Type B pancreatic cell (in vitro differentiated cells): ENCODE measurements at regions not wholly inside any gene's neighbourhood (a gene's known extent, or its start where the extent isn't known, plus 50 kb on each side); places are given as distances from the start of the nearest gene placed in this dataset.

Experiments
- DNase-seq: peaks from one replicate; pipeline ENCODE4 v3.0.0; 2021; ENCODE audit warnings: mixed read lengths; ENCODE audit not compliant: unreplicated experiment; ENCODE audit errors: extremely low spot score
- H3K27ac Mint-ChIP-seq: 2 replicates; pipeline ENCODE4 v1.8.0; 2021; ENCODE audit warnings: mild to moderate bottlenecking, mixed read lengths
- H3K27me3 Mint-ChIP-seq: 2 replicates; pipeline ENCODE4 v1.8.0; 2021; ENCODE audit warnings: mixed read lengths
- H3K36me3 Mint-ChIP-seq: 2 replicates; pipeline ENCODE4 v1.8.0; 2021; ENCODE audit warnings: mixed read lengths
- H3K4me1 Mint-ChIP-seq: one replicate; pipeline ENCODE4 v1.8.0; 2021; ENCODE audit warnings: mixed read lengths; ENCODE audit not compliant: unreplicated experiment
- H3K4me3 Mint-ChIP-seq: 2 replicates; pipeline ENCODE4 v1.8.0; 2021; ENCODE audit warnings: mild to moderate bottlenecking, mixed read lengths
- H3K9me3 Mint-ChIP-seq: 2 replicates; pipeline ENCODE4 v1.8.0; 2021; ENCODE audit warnings: mixed read lengths
- CTCF ChIP-seq: fragments of 200-600 bp; sonication (generic); conservative IDR thresholded peaks from 2 replicates; pipeline ENCODE4 v1.5.0; 2021; ENCODE audit warnings: antibody characterized with exemption, mild to moderate bottlenecking

- peaks cover 12% of the 10 kb centered on the region for H3K27me3 Mint-ChIP-seq
- no peak for DNase-seq
- no peak overlapping the region for H3K4me3 Mint-ChIP-seq
- no peaks in the 10 kb centered on the region for H3K36me3 Mint-ChIP-seq
- no peaks in the 10 kb centered on the region for H3K4me1 Mint-ChIP-seq
- H3K27ac Mint-ChIP-seq, result no peak overlapping the region
- no peak for TF ChIP-seq CTCF
- H3K9me3 Mint-ChIP-seq, result peaks cover 5% of the 10 kb centered on the region
These were observed 240.2 kb downstream of the IRX1 start for GRCh38 chr5:3835811-3836210.

GRCh38 chr5:3836528-3836927, 240.9 kb downstream of the IRX1 start:
- H3K36me3 Mint-ChIP-seq, result no peaks in the 10 kb centered on the region
- DNase-seq, result no peak
- no peak overlapping the region for H3K27ac Mint-ChIP-seq
- no peaks in the 10 kb centered on the region for H3K4me1 Mint-ChIP-seq
- H3K9me3 Mint-ChIP-seq, result peaks cover 5% of the 10 kb centered on the region
- H3K27me3 Mint-ChIP-seq, result peaks cover 12% of the 10 kb centered on the region
- no peak overlapping the region for H3K4me3 Mint-ChIP-seq
- TF ChIP-seq CTCF, result no peak

- Mint-ChIP-seq H3K27ac (no peak overlapping the region), H3K27me3 (peaks cover 15% of the 10 kb centered on the region), H3K9me3 (peaks cover 5% of the 10 kb centered on the region), H3K36me3 (no peaks in the 10 kb centered on the region), H3K4me1 (no peaks in the 10 kb centered on the region), H3K4me3 (no peak overlapping the region)
- no peak for TF ChIP-seq CTCF
- no peak for DNase-seq
These were observed 241.9 kb downstream of the IRX1 start for GRCh38 chr5:3837506-3837905.

GRCh38 chr5:3839151-3839550, 243.5 kb downstream of the IRX1 start:
- no peak for TF ChIP-seq CTCF
- Mint-ChIP-seq H3K4me3 (no peak overlapping the region), H3K27me3 (peaks cover 21% of the 10 kb centered on the region), H3K36me3 (no peaks in the 10 kb centered on the region), H3K9me3 (peaks cover 5% of the 10 kb centered on the region), H3K27ac (no peak overlapping the region), H3K4me1 (peaks cover 7% of the 10 kb centered on the region)
- no peak for DNase-seq

GRCh38 chr5:3842591-3842990, 247.0 kb downstream of the IRX1 start:
- no peak for TF ChIP-seq CTCF
- Mint-ChIP-seq H3K4me1 (peaks cover 9% of the 10 kb centered on the region), H3K4me3 (no peak overlapping the region), H3K27me3 (peaks cover 37% of the 10 kb centered on the region), H3K36me3 (no peaks in the 10 kb centered on the region), H3K27ac (no peak overlapping the region), H3K9me3 (peaks cover 13% of the 10 kb centered on the region)
- DNase-seq, result no peak

GRCh38 chr5:3843706-3844105, 248.1 kb downstream of the IRX1 start:
- H3K9me3 Mint-ChIP-seq, result peaks cover 13% of the 10 kb centered on the region
- TF ChIP-seq CTCF, result no peak
- no peak for DNase-seq
- H3K36me3 Mint-ChIP-seq, result no peaks in the 10 kb centered on the region
- peaks cover 41% of the 10 kb centered on the region for H3K27me3 Mint-ChIP-seq
- no peak overlapping the region for H3K27ac Mint-ChIP-seq
- H3K4me3 Mint-ChIP-seq, result no peak overlapping the region
- H3K4me1 Mint-ChIP-seq, result peaks cover 9% of the 10 kb centered on the region
